Liver (tissue), 3 donors: ENCODE measurements at regions not wholly inside any gene's neighbourhood (a gene's known extent, or its start where the extent isn't known, plus 50 kb on each side); places are given as distances from the start of the nearest gene placed in this dataset.

Source experiments
- CTCF ChIP-seq: fragments of 150-350 bp; IDR thresholded peaks from 2 replicates; pipeline ENCODE4 v1.5.1; 2017; ENCODE audit warnings: improper control_type of control experiment, low read depth, low read length; ENCODE audit not compliant: missing input control
- EGR1 ChIP-seq, 2 donors: IDR thresholded peaks; 2 replicates each; pipeline ENCODE4 v1.6.1; 2016 to 2018; ENCODE audit warnings: antibody characterized with exemption in 2 of 2, low read depth in 2 of 2
- FOXA1 ChIP-seq: IDR thresholded peaks from 2 replicates; pipeline ENCODE4 v1.6.1; 2016; ENCODE audit warnings: antibody characterized with exemption
- GABPA ChIP-seq, 2 donors: IDR thresholded peaks in 1 of 2; conservative IDR thresholded peaks in 1 of 2; 2 replicates each; pipeline ENCODE4 v1.6.1; 2016; ENCODE audit warnings: antibody characterized with exemption in 2 of 2, mild to moderate bottlenecking in 1 of 2, moderate library complexity in 1 of 2
- REST ChIP-seq: IDR thresholded peaks from 2 replicates; pipeline ENCODE4 v1.6.1; 2016; ENCODE audit warnings: antibody characterized with exemption, mild to moderate bottlenecking
- RXRA ChIP-seq, 2 donors: IDR thresholded peaks; 2 replicates each; pipeline ENCODE4 v1.6.1; 2017 to 2018; ENCODE audit warnings: antibody characterized with exemption in 2 of 2, mild to moderate bottlenecking in 1 of 2
- TAF1 ChIP-seq: conservative IDR thresholded peaks from 2 replicates; pipeline ENCODE4 v1.6.1; 2016; ENCODE audit warnings: antibody characterized with exemption, mild to moderate bottlenecking
- YY1 ChIP-seq: IDR thresholded peaks from 2 replicates; pipeline ENCODE4 v1.6.1; 2016; ENCODE audit warnings: antibody characterized with exemption, mild to moderate bottlenecking
- donor health status: healthy.
- donor health status: healthy.

GRCh38 chr3:168384990-168385389, 289.3 kb upstream of the GOLIM4 start:
- TF ChIP-seq REST (no peak), CTCF (no peak), FOXA1 (no peak), YY1 (no peak), RXRA (IDR thresholded peaks at IDR 0.05) (no peak), GABPA (IDR thresholded peaks at IDR 0.05 in 1 of 2, conservative IDR thresholded peaks at IDR 0.05 in 1 of 2) (no peak), EGR1 (IDR thresholded peaks at IDR 0.05; ENCODE audit: low read depth in 2 of 2) (no peak), TAF1 (no peak)
